IMR-90 (cell line): ENCODE measurements at regions not wholly inside any gene's neighbourhood (a gene's known extent, or its start where the extent isn't known, plus 50 kb on each side); places are given as distances from the start of the nearest gene placed in this dataset.

Experiments
- ATAC-seq: fragments of 200-7000 bp; cut with Tn5 transposase; 2 replicates; pipeline ENCODE4 v1.9.1; 2020; ENCODE audit warnings: low read depth, mild to moderate bottlenecking, moderate library complexity
- BruUV-seq: library from RNA; stranded (reverse); fragments of 400-500 nt; replicated peaks from 2 replicates; lab custom pipeline; 2021; lab: Mats Ljungman, UMichigan
- CTCF ChIA-PET: fragments of 300-600 bp; formaldehyde crosslinking; extraction: SDS; loops from one replicate; lab custom pipeline; 2021; ENCODE audit warnings: antibody characterized with exemption; lab: Yijun Ruan, JAX
- POLR2A ChIA-PET: fragments of 300-600 bp; sonication (Branson Sonifier 250); formaldehyde crosslinking; loops from one replicate; lab custom pipeline; 2022; ENCODE audit warnings: antibody characterized with exemption; ENCODE audit not compliant: unreplicated experiment; lab: Charles Lee
- DNase-seq: peaks from one replicate; pipeline ENCODE4 v3.0.0; 2013
- H2AFZ ChIP-seq: replicated peaks from 2 replicates; pipeline ENCODE3; 2013; ENCODE audit warnings: low read length, mild to moderate bottlenecking; ENCODE audit not compliant: poor library complexity
- H2AK5ac ChIP-seq: 2 replicates; pipeline ENCODE4 v1.6.1; 2013; ENCODE audit warnings: low read depth, low read length, inconsistent platforms
- H2AK9ac ChIP-seq: replicated peaks from 2 replicates; pipeline ENCODE3; 2013; ENCODE audit warnings: mild to moderate bottlenecking, low read depth, low read length, moderate library complexity; ENCODE audit not compliant: poor library complexity
- H2BK120ac ChIP-seq: 2 replicates; pipeline ENCODE4 v1.6.1; 2013; ENCODE audit warnings: low read depth, low read length, inconsistent platforms
- H2BK15ac ChIP-seq: 3 replicates; pipeline ENCODE4 v1.6.1; 2013; ENCODE audit warnings: low read depth, low read length, inconsistent platforms
- H2BK20ac ChIP-seq: 2 replicates; pipeline ENCODE4 v1.6.1; 2013; ENCODE audit warnings: low read depth, mild to moderate bottlenecking, inconsistent platforms, low read length, moderate library complexity
- H2BK5ac ChIP-seq: 2 replicates; pipeline ENCODE4 v1.6.1; 2013; ENCODE audit warnings: mild to moderate bottlenecking, low read depth, low read length, inconsistent platforms; ENCODE audit not compliant: poor library complexity, severe bottlenecking
- H3K14ac ChIP-seq: replicated peaks from 2 replicates; pipeline ENCODE4 v1.6.1; 2013; ENCODE audit warnings: low read depth, low read length, inconsistent platforms
- H3K18ac ChIP-seq: 2 replicates; pipeline ENCODE4 v1.6.1; 2013; ENCODE audit warnings: low read depth, low read length, control low read depth
- H3K23ac ChIP-seq: 2 replicates; pipeline ENCODE4 v1.6.1; 2013; ENCODE audit warnings: low read depth, low read length, inconsistent platforms
- H3K27ac ChIP-seq: 2 replicates; pipeline ENCODE4 v1.5.1; 2013; ENCODE audit warnings: mild to moderate bottlenecking, control low read depth, low read length; ENCODE audit not compliant: insufficient read depth
- H3K27me3 ChIP-seq: 2 replicates; pipeline ENCODE4 v1.6.1; 2013; ENCODE audit warnings: low read length; ENCODE audit not compliant: control insufficient read depth, insufficient read depth
- H3K36me3 ChIP-seq: 2 replicates; pipeline ENCODE4 v1.6.1; 2013; ENCODE audit warnings: low read length, mixed read lengths; ENCODE audit not compliant: control insufficient read depth, insufficient read depth
- H3K4ac ChIP-seq: 2 replicates; pipeline ENCODE4 v1.6.1; 2013; ENCODE audit warnings: low read depth, low read length, inconsistent platforms
- H3K4me1 ChIP-seq: 2 replicates; pipeline ENCODE4 v1.6.1; 2013; ENCODE audit warnings: low read length, mixed read lengths; ENCODE audit not compliant: control insufficient read depth, insufficient read depth
- H3K4me2 ChIP-seq: 2 replicates; pipeline ENCODE4 v1.6.1; 2013; ENCODE audit warnings: low read depth, mild to moderate bottlenecking, control low read depth, low read length, moderate library complexity
- H3K4me3 ChIP-seq: 2 replicates; pipeline ENCODE4 v1.5.1; 2013; ENCODE audit warnings: low read depth, mild to moderate bottlenecking, control low read depth, low read length, moderate library complexity; ENCODE audit not compliant: insufficient read depth
- H3K56ac ChIP-seq: 2 replicates; pipeline ENCODE4 v1.6.1; 2013; ENCODE audit warnings: low read length, inconsistent platforms; ENCODE audit not compliant: insufficient read depth; ENCODE audit errors: extremely low read depth
- H3K79me1 ChIP-seq, 2 experiments: 2 replicates each; pipeline ENCODE4 v1.6.1; 2013; ENCODE audit warnings: low read length in 2 of 2, inconsistent platforms in 1 of 2, low read depth in 1 of 2
- H3K9ac ChIP-seq: 2 replicates; pipeline ENCODE4 v1.6.1; 2013; ENCODE audit warnings: low read depth, low read length, control low read depth
- H3K9me1 ChIP-seq: 2 replicates; pipeline ENCODE4 v1.6.1; 2013; ENCODE audit warnings: low read length, inconsistent platforms; ENCODE audit not compliant: insufficient read depth
- H3K9me3 ChIP-seq: 2 replicates; pipeline ENCODE4 v1.6.1; 2013; ENCODE audit warnings: low read length; ENCODE audit not compliant: control insufficient read depth, insufficient read depth
- H4K20me1 ChIP-seq: 2 replicates; pipeline ENCODE4 v1.6.1; 2013; ENCODE audit warnings: low read length, inconsistent platforms; ENCODE audit not compliant: insufficient read depth
- H4K5ac ChIP-seq: 2 replicates; pipeline ENCODE4 v1.6.1; 2013; ENCODE audit warnings: mild to moderate bottlenecking, low read depth, low read length, control low read depth
- H4K8ac ChIP-seq, 2 experiments: 2 replicates each; pipeline ENCODE4 v1.6.1; 2013; ENCODE audit warnings: low read depth in 2 of 2, low read length in 2 of 2, control low read depth in 1 of 2, inconsistent platforms in 1 of 2
- H4K91ac ChIP-seq: 2 replicates; pipeline ENCODE4 v1.6.1; 2013; ENCODE audit warnings: low read depth, low read length, inconsistent platforms; ENCODE audit not compliant: insufficient read depth
- BHLHE40 ChIP-seq: fragments of 150-350 bp; IDR thresholded peaks from 2 replicates; pipeline ENCODE4 v1.6.1; 2016; ENCODE audit warnings: mild to moderate bottlenecking, low read depth, low read length
- CEBPB ChIP-seq: IDR thresholded peaks from 2 replicates; pipeline ENCODE4 v1.6.1; 2012; ENCODE audit warnings: low read depth, low read length, improper control_type of control experiment
- CHD1 ChIP-seq: IDR thresholded peaks from 2 replicates; pipeline ENCODE4 v1.6.1; 2012; ENCODE audit warnings: low read depth, low read length, improper control_type of control experiment
- FOS ChIP-seq: fragments of 150-350 bp; IDR thresholded peaks from 2 replicates; pipeline ENCODE4 v1.6.1; 2016; ENCODE audit warnings: low read depth, low read length
- MAFK ChIP-seq: IDR thresholded peaks from 2 replicates; pipeline ENCODE4 v1.6.1; 2012; ENCODE audit warnings: low read depth, low read length, improper control_type of control experiment
- MAZ ChIP-seq: IDR thresholded peaks from 2 replicates; pipeline ENCODE4 v1.6.1; 2012; ENCODE audit warnings: low read depth, mild to moderate bottlenecking, low read length, improper control_type of control experiment, moderate library complexity, borderline replicate concordance
- MXI1 ChIP-seq: IDR thresholded peaks from 2 replicates; pipeline ENCODE4 v1.6.1; 2012; ENCODE audit warnings: low read depth, mild to moderate bottlenecking, low read length, moderate library complexity, borderline replicate concordance
- NFE2L2 ChIP-seq: fragments of 150-350 bp; IDR thresholded peaks from 2 replicates; pipeline ENCODE4 v1.6.1; 2016; ENCODE audit warnings: low read depth, mild to moderate bottlenecking, low read length
- POLR2A ChIP-seq: IDR thresholded peaks from 2 replicates; pipeline ENCODE4 v1.6.1; 2012; ENCODE audit warnings: mild to moderate bottlenecking, low read depth, low read length
- RAD21 ChIP-seq: IDR thresholded peaks from 2 replicates; pipeline ENCODE4 v1.6.1; 2012; ENCODE audit warnings: low read length, improper control_type of control experiment
- RCOR1 ChIP-seq: IDR thresholded peaks from 2 replicates; pipeline ENCODE4 v1.6.1; 2012; ENCODE audit warnings: mild to moderate bottlenecking, low read length, improper control_type of control experiment; ENCODE audit not compliant: insufficient replicate concordance
- RFX5 ChIP-seq: IDR thresholded peaks from 2 replicates; pipeline ENCODE4 v1.8.0; 2012; ENCODE audit warnings: low read depth, mild to moderate bottlenecking, low read length, moderate library complexity
- SMC3 ChIP-seq: fragments of 150-350 bp; IDR thresholded peaks from 2 replicates; pipeline ENCODE4 v1.6.1; 2016; ENCODE audit warnings: low read depth, mild to moderate bottlenecking, antibody characterized with exemption, low read length, moderate library complexity
- WGBS, 2 experiments: methylation state at CpG; one replicate each; pipeline versions ENCODE4 v1.1.5 to v1.1.7; 2013; ENCODE audit warnings: missing lambda C conversion rate in 2 of 2; ENCODE audit not compliant: insufficient read length in 1 of 2; ENCODE audit errors: extremely low coverage in 2 of 2; 5-methylcytosine and 5-hydroxymethylcytosine counted together
- dilution Hi-C: fragments of 300-500 bp; cut with HindIII; formaldehyde crosslinking; loops from one replicate; pipeline ENCODE4 v1.14.3; 2018; ENCODE audit warnings: low sequenced_read_pairs; ENCODE audit not compliant: unreplicated experiment
- in situ Hi-C: fragments of 300-500 bp; cut with MboI; formaldehyde crosslinking; loops from 3 replicates; pipeline ENCODE4 v1.14.3; 2019; ENCODE audit warnings: low sequenced_read_pairs, inconsistent platforms, mixed read lengths
- intact Hi-C: fragments of 100-400 bp; cut with micrococcal nuclease; formaldehyde crosslinking; loops from 2 replicates; pipeline ENCODE4 v1.10.0; 2022
- TF ChIP-seq, protein P1 (sequence below): fragments of 150-350 bp; IDR thresholded peaks from 2 replicates; pipeline ENCODE4 v1.6.1; 2017; ENCODE audit warnings: mild to moderate bottlenecking, antibody characterized with exemption, low read length, low read depth
- TF ChIP-seq, protein P2 (sequence below): conservative IDR thresholded peaks from 2 replicates; pipeline ENCODE4 v1.5.1; 2012; ENCODE audit warnings: mild to moderate bottlenecking, low read depth, low read length, improper control_type of control experiment
- TF ChIP-seq, protein P3 (sequence below): fragments of 150-350 bp; IDR thresholded peaks from 2 replicates; pipeline ENCODE4 v1.6.1; 2016; ENCODE audit warnings: low read depth, mild to moderate bottlenecking, low read length, moderate library complexity, borderline replicate concordance

- H3K23ac ChIP-seq, result no peak overlapping the region
- no TSS peak for BruUV-seq
- H3K4ac ChIP-seq, result no peak overlapping the region
- H4K8ac ChIP-seq, result no peak overlapping the region
- ChIA-PET CTCF (interaction anchor here (1.1 to 1.3 kb wide), 2 partner anchors 10 to 19 kb away, joined by 3 read pairs; no protein-coding TSS in a partner anchor), POLR2A (no interaction called here)
- intact Hi-C loops (no loop called here), dilution Hi-C loops (no loop called here), in situ Hi-C loops (no loop called here)
- H3K27me3 ChIP-seq, result no peaks in the 10 kb centered on the region
- H3K27ac ChIP-seq, result no peak overlapping the region
- H2BK20ac ChIP-seq, result no peak overlapping the region
- H2BK120ac ChIP-seq, result no peak overlapping the region
- no peak overlapping the region for H3K56ac ChIP-seq
- no peaks in the 10 kb centered on the region for H3K9me1 ChIP-seq
- WGBS, 2 experiments, result no CpG with 5 or more reads among the region's 2 CpGs
- H2BK5ac ChIP-seq, result no peak overlapping the region
- no peaks in the 10 kb centered on the region for H4K20me1 ChIP-seq
- H3K18ac ChIP-seq, result no peak overlapping the region
- no peaks in the 10 kb centered on the region for H3K9me3 ChIP-seq
- no peaks in the 10 kb centered on the region for H3K36me3 ChIP-seq
- H2AK9ac ChIP-seq, result no peak overlapping the region
- no peak overlapping the region for H2BK15ac ChIP-seq
- ATAC-seq (no peak), DNase-seq (no peak)
- H2AK5ac ChIP-seq, result no peak overlapping the region
- H4K91ac ChIP-seq, result no peak overlapping the region
- H2AFZ ChIP-seq, result no peak overlapping the region
- no peaks in the 10 kb centered on the region for H3K79me1 ChIP-seq
- TF ChIP-seq NFE2L2 (no peak), CHD1 (no peak), RFX5 (no peak), CEBPB (no peak), POLR2A (no peak), MAFK (no peak), SMC3 (no peak), BHLHE40 (no peak), FOS (no peak), MAZ (no peak), RAD21 (no peak), MXI1 (no peak), RCOR1 (no peak)
- TF ChIP-seq, protein P1, sequence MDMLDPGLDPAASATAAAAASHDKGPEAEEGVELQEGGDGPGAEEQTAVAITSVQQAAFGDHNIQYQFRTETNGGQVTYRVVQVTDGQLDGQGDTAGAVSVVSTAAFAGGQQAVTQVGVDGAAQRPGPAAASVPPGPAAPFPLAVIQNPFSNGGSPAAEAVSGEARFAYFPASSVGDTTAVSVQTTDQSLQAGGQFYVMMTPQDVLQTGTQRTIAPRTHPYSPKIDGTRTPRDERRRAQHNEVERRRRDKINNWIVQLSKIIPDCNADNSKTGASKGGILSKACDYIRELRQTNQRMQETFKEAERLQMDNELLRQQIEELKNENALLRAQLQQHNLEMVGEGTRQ, result no peak
- TF ChIP-seq, protein P2, sequence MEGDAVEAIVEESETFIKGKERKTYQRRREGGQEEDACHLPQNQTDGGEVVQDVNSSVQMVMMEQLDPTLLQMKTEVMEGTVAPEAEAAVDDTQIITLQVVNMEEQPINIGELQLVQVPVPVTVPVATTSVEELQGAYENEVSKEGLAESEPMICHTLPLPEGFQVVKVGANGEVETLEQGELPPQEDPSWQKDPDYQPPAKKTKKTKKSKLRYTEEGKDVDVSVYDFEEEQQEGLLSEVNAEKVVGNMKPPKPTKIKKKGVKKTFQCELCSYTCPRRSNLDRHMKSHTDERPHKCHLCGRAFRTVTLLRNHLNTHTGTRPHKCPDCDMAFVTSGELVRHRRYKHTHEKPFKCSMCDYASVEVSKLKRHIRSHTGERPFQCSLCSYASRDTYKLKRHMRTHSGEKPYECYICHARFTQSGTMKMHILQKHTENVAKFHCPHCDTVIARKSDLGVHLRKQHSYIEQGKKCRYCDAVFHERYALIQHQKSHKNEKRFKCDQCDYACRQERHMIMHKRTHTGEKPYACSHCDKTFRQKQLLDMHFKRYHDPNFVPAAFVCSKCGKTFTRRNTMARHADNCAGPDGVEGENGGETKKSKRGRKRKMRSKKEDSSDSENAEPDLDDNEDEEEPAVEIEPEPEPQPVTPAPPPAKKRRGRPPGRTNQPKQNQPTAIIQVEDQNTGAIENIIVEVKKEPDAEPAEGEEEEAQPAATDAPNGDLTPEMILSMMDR, result no peak
- TF ChIP-seq, protein P3, sequence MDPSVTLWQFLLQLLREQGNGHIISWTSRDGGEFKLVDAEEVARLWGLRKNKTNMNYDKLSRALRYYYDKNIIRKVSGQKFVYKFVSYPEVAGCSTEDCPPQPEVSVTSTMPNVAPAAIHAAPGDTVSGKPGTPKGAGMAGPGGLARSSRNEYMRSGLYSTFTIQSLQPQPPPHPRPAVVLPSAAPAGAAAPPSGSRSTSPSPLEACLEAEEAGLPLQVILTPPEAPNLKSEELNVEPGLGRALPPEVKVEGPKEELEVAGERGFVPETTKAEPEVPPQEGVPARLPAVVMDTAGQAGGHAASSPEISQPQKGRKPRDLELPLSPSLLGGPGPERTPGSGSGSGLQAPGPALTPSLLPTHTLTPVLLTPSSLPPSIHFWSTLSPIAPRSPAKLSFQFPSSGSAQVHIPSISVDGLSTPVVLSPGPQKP, result no peak
- no peak overlapping the region for H3K9ac ChIP-seq
- peaks cover 3% of the 10 kb centered on the region for H3K4me1 ChIP-seq
- H4K5ac ChIP-seq, result no peak overlapping the region
- no peak overlapping the region for H3K4me3 ChIP-seq
- H3K14ac ChIP-seq, result no peak overlapping the region
- no peak overlapping the region for H3K4me2 ChIP-seq
Measured at GRCh38 chr12:68465227-68465626, 133.1 kb upstream of the MDM1 start.
